Stimulated activated CD4-positive, alpha-beta T cell treated with anti-CD3 and anti-CD28 coated beads, Interleukin-2, amount 100 ng/mL, for 4 hours (primary cell): ENCODE measurements at regions not wholly inside any gene's neighbourhood (a gene's known extent, or its start where the extent isn't known, plus 50 kb on each side); places are given as distances from the start of the nearest gene placed in this dataset.

Experiments
- DNase-seq: peaks from one replicate; pipeline ENCODE4 v3.0.0-alpha.2; 2020; ENCODE audit warnings: low read depth

DNA sequence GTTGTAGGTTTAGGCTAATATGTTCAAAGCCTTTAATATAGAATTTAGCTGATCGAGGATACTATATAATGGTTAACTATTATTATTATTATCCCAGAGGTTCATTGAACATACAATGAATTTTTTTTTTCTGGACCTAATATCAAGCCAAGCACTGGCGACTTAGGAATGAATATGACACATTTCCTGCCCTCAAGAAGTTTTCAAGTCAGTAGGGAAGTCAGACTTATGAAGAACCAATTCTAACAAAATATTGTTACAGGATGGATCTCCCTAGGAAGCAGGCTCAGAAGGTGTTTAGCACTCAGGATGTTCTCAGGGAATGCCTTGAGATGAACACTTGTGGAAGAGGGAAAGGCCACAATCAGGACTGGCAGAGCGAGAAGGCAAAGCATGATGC is 211.8 kb upstream of the FGGY start:
- DNase-seq = no peak

DNA sequence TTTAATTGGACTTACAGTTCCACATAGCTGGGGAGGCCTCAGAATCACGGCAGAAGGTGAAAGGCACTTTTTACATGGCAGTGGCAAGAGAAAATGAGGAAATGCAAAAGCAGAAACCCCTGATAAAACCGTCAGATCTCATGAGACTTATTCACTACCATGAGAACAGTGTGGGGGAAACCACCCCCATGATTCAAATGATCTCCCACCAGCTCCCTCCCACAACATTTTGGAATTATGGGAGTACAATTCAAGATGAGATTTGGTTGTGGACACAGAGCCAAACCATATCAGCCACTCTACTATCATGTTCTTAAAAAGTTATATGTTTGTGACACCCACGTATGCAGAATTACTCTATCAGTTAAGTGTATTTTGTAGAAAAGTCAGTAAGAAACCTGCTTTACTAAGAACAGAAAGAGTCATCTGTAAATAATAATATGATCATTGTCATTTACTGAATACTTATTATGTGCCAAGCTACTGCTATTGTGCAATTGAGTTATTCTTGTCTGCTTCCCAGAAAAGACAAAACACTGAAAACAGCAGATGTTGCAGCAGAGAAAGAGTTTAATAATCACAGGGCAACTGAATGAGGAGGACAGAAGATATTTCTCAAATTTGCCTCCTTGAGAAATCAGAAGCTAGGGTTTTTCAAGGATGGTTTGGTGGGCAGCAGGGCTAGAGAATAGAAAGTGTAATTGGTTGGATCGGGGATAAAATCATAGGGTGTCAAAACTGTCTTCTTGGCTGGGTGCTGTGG is 207.7 kb upstream of the FGGY start:
- DNase-seq = no peak

- no peak for DNase-seq
Observed at GRCh38 chr1:59089922-59090457, 206.9 kb upstream of the FGGY start.

- DNase-seq = no peak
Observed at GRCh38 chr1:59092126-59092525, 204.8 kb upstream of the FGGY start.

DNA sequence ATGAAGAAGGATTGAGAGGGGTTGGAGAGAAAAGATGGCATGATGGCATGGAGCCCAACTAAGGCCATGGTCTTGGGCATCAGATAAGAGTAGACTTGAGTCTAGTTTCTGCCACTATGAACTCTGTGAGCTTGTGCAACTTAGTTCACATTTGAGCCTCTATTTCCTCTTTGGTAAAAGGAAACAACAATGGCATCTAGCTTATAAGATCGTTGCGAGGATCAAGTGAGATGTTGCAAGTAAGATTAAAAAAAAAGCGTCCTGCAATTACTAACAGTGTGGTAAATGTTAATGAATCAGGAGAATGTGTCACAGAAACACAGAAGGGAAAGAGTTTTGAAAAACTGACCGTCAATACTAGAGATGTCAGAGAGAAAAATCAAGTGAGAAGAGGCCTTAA is 202.9 kb upstream of the FGGY start:
- DNase-seq = no peak

GRCh38 chr1:59096501-59096900 is 200.4 kb upstream of the FGGY start:
- no peak for DNase-seq

DNA sequence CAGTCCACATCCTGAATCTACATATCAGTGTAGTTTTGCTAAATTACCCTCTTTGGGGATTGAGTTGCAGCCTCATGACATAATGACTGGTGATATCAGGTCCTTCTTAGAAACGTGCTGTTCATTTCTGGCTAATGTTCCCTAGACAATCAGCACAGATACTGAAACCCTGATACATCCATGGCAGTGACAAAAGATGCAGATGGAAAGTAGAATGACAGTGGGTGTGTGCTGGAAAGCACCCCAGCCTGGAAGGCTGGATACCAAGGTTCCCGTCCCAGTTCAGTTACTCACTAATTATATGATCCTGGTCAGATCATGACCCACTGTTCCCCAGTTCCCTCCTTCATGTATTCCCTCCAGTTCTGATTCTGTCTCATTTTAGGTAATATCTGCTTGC is 198.2 kb upstream of the FGGY start:
- DNase-seq = no peak

DNA sequence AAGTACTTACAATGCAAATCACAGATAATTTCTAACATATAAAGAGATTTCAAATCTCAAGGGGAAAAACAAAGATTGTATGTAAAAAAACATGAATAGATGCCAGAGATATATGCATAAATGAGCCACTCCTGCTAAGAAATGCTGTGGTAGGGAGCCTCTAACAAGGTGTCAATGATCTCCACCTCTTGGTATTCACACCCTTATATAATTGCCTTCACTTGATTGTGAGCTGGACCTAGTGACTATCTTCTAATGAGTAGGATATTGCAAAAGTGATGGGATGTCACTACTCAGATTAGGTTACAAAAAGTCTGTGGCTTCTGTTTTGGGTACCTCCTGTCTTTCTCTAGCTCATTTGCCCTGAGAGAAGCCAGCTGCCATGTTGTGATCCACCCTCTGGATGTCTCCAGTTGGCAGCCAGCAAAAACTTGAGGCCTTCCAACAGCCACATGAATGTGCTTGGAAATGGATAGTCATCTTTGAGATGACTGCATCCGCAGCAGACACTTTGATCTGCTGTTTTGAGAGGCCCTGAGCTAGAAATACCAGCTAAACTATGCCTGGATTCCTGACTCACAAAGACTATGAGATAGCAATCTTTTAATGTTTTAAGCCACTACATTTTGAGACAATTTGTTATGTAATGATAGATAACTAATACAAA is 196.1 kb upstream of the FGGY start:
- no peak for DNase-seq

GRCh38 chr1:59101518-59101917 is 195.4 kb upstream of the FGGY start:
- DNase-seq = no peak

GRCh38 chr1:59103457-59103856 is 193.4 kb upstream of the FGGY start:
- DNase-seq = no peak

DNA sequence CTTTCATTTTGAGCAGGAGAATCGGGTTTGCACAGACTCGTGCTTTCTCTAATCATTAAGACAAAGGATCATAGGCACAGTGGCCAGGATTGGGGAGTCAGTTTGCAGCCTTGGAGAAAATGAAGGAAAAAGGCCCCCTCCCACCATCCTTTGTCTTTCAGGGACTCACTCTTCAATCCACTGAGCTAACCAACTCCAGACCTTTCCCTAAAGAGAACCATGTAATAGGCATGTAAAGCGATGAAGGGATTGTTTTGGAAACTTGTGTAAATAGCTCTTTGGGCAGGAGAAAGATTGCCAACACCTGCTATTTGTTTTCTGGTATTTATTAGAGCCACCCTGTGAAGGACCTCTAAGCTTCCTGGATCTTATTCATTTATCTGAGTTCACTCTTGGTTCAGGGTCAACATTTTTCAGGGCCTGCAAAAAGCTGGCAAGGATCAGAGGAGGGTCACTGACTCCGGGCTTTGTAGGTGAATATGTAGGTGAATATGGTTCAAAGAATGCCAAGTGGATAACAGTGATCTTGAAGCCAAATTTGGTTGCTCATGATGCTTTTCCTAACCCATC is 192.6 kb upstream of the FGGY start:
- DNase-seq = no peak

- DNase-seq = no peak
Observed at GRCh38 chr1:59105548-59106507, 191.1 kb upstream of the FGGY start.

DNA sequence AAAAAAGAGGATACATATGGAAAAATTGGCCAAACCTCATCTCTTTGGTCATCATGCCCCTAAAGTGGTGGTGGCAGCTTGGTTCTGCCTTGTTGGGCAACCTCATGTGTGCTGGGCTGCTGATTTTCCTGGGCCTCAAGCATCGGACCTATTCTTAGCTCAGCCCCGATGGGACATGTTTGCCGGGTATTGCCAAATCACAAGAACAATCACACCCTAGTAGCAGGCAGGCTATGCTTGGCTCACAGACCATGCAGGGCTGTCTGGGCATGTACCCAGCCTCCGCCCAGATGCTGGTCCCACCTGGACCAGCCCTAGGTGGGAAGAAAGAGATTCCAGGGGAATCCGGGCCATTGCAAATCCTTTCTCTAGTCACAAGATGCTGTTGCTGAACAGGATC is 189.4 kb upstream of the FGGY start:
- no peak for DNase-seq

- no peak for DNase-seq
Observed at GRCh38 chr1:59107916-59108315, 189.0 kb upstream of the FGGY start.

- DNase-seq = no peak
Observed at GRCh38 chr1:59108481-59109317, 188.2 kb upstream of the FGGY start.

DNA sequence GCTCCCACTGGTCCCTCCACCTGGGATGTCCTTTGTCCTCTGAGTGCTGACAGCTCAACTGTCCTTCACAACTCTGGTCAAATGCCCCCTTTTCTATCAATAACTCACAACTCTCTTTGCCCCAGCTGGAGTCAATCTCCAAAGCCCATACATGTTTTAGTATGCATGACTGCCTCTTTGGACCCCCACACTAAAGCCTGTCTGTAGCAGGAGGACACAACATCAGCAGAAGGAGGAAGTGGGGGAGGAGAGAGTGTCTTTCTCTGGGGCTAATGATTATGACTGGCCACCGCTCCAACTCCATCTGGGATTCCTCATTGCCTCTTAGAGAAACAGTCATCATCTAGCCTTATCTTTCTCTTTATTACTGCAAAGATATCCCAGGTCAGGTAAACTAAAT is 186.6 kb upstream of the FGGY start:
- no peak for DNase-seq

DNA sequence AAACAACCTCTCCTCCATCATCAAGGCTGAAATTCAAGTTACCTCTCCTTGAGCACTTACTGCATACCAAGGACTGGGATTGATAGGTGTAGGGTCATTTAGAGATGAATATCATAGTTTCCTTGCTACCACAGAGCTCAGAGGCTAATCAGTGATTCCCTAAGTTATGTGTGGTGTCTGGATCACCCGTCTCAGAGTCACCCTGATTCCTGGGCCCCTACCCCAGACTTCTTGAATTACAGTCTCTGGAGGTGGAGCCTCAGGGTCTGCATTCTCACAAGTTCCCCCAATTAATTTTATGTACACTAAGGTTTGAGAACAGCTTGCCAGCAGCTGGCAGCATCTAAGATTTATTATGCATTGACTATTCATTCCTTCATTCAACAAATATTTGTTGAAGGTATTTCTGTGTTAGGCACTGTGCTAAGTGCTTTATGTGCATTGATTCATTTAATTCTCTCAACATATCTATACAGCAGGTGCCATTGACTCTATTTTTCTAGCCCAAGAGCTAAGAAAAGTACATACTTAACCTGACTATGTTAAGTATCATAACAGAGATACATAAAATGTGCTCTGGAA is 182.9 kb upstream of the FGGY start:
- DNase-seq = no peak

GRCh38 chr1:59115865-59116264 is 181.0 kb upstream of the FGGY start:
- no peak for DNase-seq

- no peak for DNase-seq
Observed at GRCh38 chr1:59116920-59117542, 179.9 kb upstream of the FGGY start.

DNA sequence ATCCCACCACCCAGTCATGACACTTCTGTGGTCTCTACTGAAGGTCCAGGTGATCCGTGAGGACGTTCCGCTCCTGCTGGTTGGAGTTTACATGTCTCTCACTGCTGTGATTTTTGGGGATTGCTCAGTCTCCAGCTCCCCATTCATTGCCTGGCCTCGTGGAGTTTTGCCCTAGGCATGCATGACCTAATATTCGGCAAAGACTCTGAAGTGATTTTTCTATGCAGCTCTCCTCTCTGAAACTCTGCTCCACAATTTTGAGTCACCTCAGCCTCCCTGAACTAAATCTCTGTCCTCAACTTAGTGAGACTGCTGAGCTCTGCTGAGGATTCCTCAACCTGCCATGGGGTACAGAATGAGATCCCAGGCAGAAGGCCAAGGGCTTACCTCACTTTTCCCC is 174.4 kb upstream of the FGGY start:
- DNase-seq = no peak
